ENCODE measurements at regions not wholly inside any gene's neighbourhood (a gene's known extent, or its start where the extent isn't known, plus 50 kb on each side); places are given as distances from the start of the nearest gene placed in this dataset.
A peak's percentile ranks its signal among the peaks of the same experiment; 100 is the strongest.

DNA sequence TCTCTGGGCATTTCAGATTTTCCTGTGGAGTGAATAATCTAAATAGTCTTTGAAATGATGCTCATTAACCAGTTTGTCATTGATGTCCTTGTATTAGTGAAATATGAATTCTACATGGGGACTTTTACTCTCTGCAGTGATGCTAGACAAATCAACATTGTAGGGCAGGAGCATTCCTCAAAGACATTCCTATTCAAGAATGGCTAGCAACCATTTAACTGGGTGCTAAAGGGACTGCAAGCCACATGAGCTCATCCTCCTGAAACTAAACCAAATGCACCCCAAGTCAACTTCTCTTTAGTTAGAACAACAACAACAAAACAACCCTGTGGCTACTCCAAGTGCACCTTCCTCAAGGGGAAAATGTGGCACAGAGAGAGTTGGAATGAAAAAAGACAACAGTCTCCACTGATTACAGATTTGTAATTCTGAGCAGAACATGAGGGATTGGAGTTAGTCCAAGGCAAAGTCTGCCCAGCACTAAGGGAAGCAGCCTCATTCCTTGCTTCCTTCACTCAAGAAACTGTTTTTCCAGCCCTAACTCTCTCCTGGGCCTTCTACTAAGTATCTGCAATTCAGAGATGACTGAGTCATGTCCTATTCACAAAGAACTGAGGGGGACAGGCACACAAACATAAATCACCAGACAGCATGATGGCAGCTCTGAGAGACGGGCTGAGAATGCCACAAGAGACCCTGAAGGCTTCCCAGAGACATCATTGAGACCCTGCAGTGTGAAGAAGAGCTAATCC is 82.0 kb upstream of the WWC1 start:
- Histone ChIP-seq H3K27me3 (ENCODE audit: control insufficient read depth, insufficient read depth, low read length) (no peaks in the 10 kb centered on the region), H3K4me3 (ENCODE audit: insufficient read depth, low read depth, low read length) (no peak overlapping the region), H3K36me3 (replicated peaks; ENCODE audit: control insufficient read depth, insufficient read depth, low read length) (no peaks in the 10 kb centered on the region)
- no peak for DNase-seq

DNA sequence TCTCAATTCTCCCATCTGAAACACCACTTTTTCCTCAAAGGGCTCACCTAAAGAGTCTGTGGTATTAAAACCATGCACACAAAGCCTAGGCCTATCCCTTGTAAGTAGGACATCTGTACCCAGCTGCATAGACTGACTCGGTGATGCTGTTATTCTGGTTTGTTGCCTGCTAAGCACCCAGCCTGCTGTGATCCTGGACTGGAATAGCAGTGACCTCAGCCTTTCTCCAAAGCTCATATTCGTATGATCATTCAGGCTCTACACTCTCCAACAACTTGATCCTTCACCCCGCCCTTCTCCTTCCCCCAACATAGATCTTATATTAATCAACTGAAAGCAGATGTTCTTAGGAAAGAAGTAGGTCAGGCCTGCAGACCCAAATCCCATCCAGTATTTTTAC is 81.4 kb upstream of the WWC1 start:
- Histone ChIP-seq H3K36me3 (replicated peaks; ENCODE audit: control insufficient read depth, insufficient read depth, low read length) (no peaks in the 10 kb centered on the region), H3K4me3 (ENCODE audit: insufficient read depth, low read depth, low read length) (no peak overlapping the region), H3K27me3 (ENCODE audit: control insufficient read depth, insufficient read depth, low read length) (no peaks in the 10 kb centered on the region)
- DNase-seq = no peak

DNA sequence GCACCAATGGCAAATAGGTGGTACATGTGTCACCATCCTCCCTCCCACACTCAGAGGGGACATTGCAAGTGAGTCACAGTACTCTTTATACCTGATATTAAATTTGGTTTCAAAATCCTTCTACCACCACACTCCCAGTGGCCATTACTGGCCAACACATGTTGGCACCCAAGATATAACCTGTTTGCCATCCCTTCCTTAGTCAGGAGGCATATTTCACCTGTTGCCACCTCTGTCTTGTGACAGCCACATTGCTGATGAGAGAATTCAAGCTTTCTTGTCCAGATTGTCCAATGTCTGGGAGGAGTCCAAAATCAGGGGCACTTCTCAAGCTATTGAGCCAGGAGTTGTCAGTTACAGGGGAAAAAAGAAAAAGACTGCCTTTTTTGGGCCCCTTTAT is 80.2 kb upstream of the WWC1 start:
- H3K36me3 ChIP-seq (replicated peaks; ENCODE audit: control insufficient read depth, insufficient read depth, low read length) = no peaks in the 10 kb centered on the region
- no peak for DNase-seq

DNA sequence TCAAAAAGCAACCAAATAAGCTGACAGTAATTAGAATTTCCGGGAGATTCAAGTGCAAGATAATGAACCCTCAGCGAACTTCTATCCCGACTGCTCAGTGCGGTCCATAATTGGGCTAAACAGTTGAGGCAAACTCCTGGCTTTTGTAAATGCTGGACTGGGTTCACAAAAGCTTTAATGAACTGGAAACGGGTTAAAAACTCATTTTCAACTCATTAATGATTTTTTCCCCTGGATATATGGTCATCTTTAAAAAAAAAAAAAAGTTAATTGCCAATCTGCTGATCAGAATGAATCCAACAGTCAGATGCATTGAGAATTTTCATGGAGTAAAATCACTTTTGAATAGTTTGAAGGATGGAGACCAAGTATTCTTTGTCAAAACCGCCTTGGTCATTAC is 79.5 kb upstream of the WWC1 start:
- H3K36me3 ChIP-seq (replicated peaks; ENCODE audit: control insufficient read depth, insufficient read depth, low read length) = no peaks in the 10 kb centered on the region
- no peaks in the 10 kb centered on the region for H3K27me3 ChIP-seq (ENCODE audit: control insufficient read depth, insufficient read depth, low read length)
- H3K4me3 ChIP-seq (ENCODE audit: insufficient read depth, low read depth, low read length) = no peak overlapping the region
- DNase-seq = no peak

More for the DNA sequence above, 80.2 kb upstream of the WWC1 start:
- Histone ChIP-seq H3K4me3 (ENCODE audit: insufficient read depth, low read depth, low read length) (no peak overlapping the region), H3K27me3 (ENCODE audit: control insufficient read depth, insufficient read depth, low read length) (no peaks in the 10 kb centered on the region)

DNA sequence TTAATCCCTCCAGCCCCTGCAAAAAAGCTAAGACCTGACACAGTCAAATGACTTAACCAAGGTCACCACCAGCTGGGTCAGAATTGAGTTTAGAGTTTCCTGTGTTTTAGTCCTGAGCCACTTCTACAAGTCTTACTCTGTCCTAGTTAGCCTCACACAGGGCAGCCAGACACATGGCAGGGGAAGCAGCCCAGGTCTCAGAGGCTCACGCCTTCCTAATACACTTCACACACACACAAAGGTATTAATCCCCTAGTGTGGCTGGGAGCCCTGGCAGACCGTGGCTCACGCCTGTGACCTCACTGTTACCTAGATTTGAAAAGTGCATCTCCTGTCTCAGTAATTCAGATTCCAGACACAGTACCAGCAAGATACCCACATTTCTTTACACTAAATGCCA is 77.4 kb upstream of the WWC1 start:
- H3K4me3 ChIP-seq (ENCODE audit: insufficient read depth, low read depth, low read length) = no peak overlapping the region
- no peak for DNase-seq
- H3K36me3 ChIP-seq (replicated peaks; ENCODE audit: control insufficient read depth, insufficient read depth, low read length) = no peaks in the 10 kb centered on the region
- no peaks in the 10 kb centered on the region for H3K27me3 ChIP-seq (ENCODE audit: control insufficient read depth, insufficient read depth, low read length)

DNA sequence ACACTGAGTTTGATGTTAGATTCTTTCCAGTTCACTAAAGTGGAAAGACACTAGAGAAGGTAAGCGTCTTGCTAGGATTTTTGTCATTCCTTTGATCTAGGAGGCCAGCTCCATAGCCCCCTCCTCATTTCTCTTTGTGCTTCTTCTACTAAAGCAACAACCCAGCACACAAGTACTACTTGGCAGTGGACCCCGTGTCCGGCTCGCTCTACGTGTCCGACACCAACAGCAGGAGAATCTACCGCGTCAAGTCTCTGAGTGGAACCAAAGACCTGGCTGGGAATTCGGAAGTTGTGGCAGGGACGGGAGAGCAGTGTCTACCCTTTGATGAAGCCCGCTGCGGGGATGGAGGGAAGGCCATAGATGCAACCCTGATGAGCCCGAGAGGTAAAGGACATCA is 76.6 kb upstream of the WWC1 start:
- no peaks in the 10 kb centered on the region for H3K36me3 ChIP-seq (replicated peaks; ENCODE audit: control insufficient read depth, insufficient read depth, low read length)
- no peak for DNase-seq
- H3K27me3 ChIP-seq (ENCODE audit: control insufficient read depth, insufficient read depth, low read length) = no peaks in the 10 kb centered on the region
- H3K4me3 ChIP-seq (ENCODE audit: insufficient read depth, low read depth, low read length) = no peak overlapping the region

DNA sequence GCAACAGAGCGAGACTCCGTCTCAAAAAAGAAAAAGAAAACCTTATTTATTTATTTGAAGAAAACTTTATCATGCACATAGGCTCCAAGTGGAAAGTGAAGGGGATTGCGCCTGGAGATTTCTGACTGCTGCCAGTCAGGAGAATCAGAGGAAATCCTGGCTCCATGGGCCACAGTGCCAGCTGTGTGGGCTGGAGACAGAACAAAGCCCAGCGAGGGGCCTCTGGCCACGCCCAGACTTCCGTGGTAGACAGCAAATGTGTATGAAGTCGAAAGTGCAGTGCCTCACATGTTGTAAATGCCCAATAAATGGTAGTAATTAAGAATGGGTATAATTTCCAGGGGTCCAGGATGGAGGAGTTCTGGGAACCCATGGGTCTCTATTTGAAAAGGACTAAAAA is 75.8 kb upstream of the WWC1 start:
- H3K36me3 ChIP-seq (replicated peaks; ENCODE audit: control insufficient read depth, insufficient read depth, low read length) = no peaks in the 10 kb centered on the region
- peak; percentile 41 for DNase-seq
- H3K27me3 ChIP-seq (ENCODE audit: control insufficient read depth, insufficient read depth, low read length) = no peaks in the 10 kb centered on the region

DNA sequence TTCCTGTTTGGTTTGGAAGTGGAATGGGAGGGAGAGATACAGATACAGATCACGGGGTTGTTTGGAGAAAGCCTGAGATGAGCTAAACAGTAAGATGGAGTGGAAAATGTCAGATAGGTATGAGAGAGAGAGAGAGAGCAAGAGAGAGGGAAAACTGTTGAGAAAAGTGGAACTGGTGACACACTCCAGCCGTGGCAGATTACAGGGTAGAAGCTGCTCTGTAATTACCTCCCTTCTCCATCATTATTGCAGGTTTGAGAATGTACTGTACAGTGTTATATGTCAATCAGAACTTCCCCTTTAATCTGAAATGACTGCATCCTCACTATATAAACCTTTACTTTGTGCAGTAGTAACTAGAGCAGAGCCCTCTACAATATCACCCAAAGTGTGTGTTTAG is 74.5 kb upstream of the WWC1 start:
- Histone ChIP-seq H3K27me3 (ENCODE audit: control insufficient read depth, insufficient read depth, low read length) (no peaks in the 10 kb centered on the region), H3K36me3 (replicated peaks; ENCODE audit: control insufficient read depth, insufficient read depth, low read length) (no peaks in the 10 kb centered on the region), H3K4me3 (ENCODE audit: insufficient read depth, low read depth, low read length) (no peak overlapping the region)
- no peak for DNase-seq

More for the DNA sequence above, 75.8 kb upstream of the WWC1 start:
- no peak overlapping the region for H3K4me3 ChIP-seq (ENCODE audit: insufficient read depth, low read depth, low read length)

DNA sequence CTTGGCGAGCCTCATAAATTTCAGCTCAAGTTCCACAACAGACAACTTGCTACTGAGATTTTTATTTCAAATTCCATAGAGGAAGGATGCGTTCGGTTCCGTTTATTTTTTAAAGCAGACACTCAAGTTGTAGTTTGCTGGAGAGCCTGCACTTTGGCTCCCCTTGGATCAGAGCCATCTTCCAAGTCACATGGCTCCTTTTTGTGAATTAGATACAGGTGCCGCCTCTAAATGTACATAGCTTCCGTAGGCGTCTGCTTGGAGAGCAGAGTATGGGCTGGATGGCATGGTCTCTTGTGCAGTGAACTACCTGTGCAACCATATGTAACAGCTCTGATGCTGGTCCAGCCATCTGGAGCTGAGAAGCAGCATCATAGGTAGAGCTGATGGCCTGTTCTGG is 73.9 kb upstream of the WWC1 start:
- H3K36me3 ChIP-seq (replicated peaks; ENCODE audit: control insufficient read depth, insufficient read depth, low read length) = no peaks in the 10 kb centered on the region
- H3K27me3 ChIP-seq (ENCODE audit: control insufficient read depth, insufficient read depth, low read length) = no peaks in the 10 kb centered on the region
- no peak for DNase-seq
- no peak overlapping the region for H3K4me3 ChIP-seq (ENCODE audit: insufficient read depth, low read depth, low read length)

DNA sequence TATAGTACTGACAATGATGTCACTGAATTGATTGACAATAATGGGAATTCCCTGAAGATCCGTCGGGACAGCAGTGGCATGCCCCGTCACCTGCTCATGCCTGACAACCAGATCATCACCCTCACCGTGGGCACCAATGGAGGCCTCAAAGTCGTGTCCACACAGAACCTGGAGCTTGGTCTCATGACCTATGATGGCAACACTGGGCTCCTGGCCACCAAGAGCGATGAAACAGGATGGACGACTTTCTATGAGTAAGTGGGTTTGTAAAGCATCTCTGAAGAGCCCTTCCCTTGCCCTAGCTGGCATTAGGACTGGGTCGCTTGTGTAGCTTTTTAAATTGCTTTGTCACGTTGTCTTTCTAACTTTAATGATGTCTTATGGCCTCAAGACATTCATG is 72.7 kb upstream of the WWC1 start:
- Histone ChIP-seq H3K4me3 (ENCODE audit: insufficient read depth, low read depth, low read length) (no peak overlapping the region), H3K27me3 (ENCODE audit: control insufficient read depth, insufficient read depth, low read length) (no peaks in the 10 kb centered on the region), H3K36me3 (replicated peaks; ENCODE audit: control insufficient read depth, insufficient read depth, low read length) (no peaks in the 10 kb centered on the region)
- no peak for DNase-seq

DNA sequence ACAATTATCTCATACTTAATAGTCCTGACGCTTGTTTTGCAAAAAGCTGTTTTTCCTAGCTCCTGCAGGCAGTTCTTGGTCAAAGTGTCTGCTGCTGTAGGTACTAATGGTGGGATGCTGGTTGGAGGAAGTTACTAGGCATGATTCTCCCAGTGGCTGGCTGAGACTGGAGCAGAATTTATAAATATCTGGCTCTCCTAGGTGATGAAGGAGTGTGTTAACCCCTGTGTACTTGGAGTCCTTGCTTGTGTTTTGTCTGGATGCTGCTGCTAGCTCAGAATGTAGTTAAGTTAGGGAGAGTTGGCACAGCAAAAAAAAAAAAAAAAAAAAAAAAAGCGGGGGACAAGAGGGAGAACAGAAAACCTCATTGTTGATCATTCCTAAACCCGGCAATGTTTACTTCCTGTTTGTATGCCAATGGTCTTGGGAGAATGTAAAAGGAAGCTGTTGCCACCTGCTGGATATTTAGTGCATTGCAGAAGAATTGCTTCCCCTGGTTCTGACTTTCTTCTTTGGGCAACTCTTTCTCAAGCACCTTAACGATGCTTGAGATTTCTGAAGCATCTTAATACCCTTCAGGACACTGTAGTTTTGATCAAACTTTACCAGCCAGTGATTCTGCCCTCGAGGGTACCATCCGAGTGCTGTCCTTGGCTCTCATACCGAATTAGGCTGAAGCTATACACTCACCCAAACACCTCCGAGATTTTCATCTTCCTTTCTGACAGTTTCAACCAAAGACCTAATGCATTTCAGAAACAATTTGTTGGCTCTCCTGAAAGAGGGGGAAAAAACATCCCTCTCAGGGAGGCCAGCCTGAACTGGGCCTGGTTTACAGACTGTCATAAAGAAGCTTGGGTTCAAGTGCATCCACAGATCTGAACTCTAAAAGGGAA is 71.7 kb upstream of the WWC1 start:
- peak; percentile 68 for DNase-seq
- H3K4me3 ChIP-seq (ENCODE audit: insufficient read depth, low read depth, low read length) = no peak overlapping the region
- H3K36me3 ChIP-seq (replicated peaks; ENCODE audit: control insufficient read depth, insufficient read depth, low read length) = no peaks in the 10 kb centered on the region
- H3K27me3 ChIP-seq (ENCODE audit: control insufficient read depth, insufficient read depth, low read length) = no peaks in the 10 kb centered on the region

DNA sequence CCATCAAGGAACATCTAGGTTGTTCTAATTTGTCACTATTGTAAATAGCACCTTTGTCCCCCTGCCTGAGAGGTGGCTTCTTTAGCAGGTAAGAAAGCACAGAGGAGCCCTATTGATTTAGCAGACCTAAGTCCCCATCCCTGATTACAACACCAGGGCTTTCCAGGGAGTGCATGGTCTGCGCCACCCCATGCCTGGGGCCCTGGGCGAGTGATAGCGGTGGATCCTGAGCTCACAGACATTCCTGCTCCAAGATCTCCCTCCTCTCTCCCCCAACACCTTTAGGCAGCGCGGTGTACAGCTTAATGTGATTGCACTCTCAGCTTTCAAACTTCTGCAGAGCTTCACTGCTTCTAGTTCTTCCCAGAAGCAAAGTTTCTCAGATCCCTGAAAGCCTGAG is 67.4 kb upstream of the WWC1 start:
- DNase-seq = no peak
- no peak overlapping the region for H3K4me3 ChIP-seq (ENCODE audit: insufficient read depth, low read depth, low read length)
- H3K27me3 ChIP-seq (ENCODE audit: control insufficient read depth, insufficient read depth, low read length) = no peaks in the 10 kb centered on the region
- H3K36me3 ChIP-seq (replicated peaks; ENCODE audit: control insufficient read depth, insufficient read depth, low read length) = no peaks in the 10 kb centered on the region

DNA sequence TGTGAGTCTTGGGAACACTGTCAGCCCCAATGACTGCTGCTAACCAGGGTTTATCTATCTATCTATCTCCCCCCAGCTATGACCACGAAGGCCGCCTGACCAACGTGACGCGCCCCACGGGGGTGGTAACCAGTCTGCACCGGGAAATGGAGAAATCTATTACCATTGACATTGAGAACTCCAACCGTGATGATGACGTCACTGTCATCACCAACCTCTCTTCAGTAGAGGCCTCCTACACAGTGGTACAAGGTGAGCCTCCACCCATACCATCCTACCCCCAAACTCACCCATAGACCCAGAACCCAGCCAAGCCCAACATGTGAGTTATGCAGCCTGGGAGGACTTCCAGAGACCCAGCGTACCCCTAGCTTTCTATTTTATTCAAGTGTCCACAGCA is 65.4 kb upstream of the WWC1 start:
- DNase-seq = no peak
- Histone ChIP-seq H3K27me3 (ENCODE audit: control insufficient read depth, insufficient read depth, low read length) (no peaks in the 10 kb centered on the region), H3K4me3 (ENCODE audit: insufficient read depth, low read depth, low read length) (no peak overlapping the region), H3K36me3 (replicated peaks; ENCODE audit: control insufficient read depth, insufficient read depth, low read length) (no peaks in the 10 kb centered on the region)

DNA sequence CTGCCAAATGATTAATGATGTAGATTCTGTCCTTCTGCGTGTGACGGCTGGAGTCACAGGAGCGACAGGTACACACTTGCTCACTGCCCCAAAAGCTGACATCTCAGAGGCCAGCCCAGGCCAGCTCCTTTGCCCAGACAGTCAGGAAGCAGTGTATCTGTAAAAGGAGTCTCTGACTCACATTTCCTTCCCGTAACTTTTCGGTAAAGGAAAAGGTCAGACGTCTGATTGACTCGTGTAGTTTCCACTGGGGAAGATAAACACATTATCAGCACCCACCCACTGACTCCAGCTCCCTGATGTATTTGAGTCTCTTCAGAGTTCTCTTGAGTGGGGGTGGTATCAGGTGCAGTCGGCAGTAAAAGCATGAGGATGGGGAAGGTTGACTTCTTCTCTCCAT is 64.4 kb upstream of the WWC1 start:
- Histone ChIP-seq H3K4me3 (ENCODE audit: insufficient read depth, low read depth, low read length) (no peak overlapping the region), H3K36me3 (replicated peaks; ENCODE audit: control insufficient read depth, insufficient read depth, low read length) (no peaks in the 10 kb centered on the region), H3K27me3 (ENCODE audit: control insufficient read depth, insufficient read depth, low read length) (no peaks in the 10 kb centered on the region)
- no peak for DNase-seq

DNA sequence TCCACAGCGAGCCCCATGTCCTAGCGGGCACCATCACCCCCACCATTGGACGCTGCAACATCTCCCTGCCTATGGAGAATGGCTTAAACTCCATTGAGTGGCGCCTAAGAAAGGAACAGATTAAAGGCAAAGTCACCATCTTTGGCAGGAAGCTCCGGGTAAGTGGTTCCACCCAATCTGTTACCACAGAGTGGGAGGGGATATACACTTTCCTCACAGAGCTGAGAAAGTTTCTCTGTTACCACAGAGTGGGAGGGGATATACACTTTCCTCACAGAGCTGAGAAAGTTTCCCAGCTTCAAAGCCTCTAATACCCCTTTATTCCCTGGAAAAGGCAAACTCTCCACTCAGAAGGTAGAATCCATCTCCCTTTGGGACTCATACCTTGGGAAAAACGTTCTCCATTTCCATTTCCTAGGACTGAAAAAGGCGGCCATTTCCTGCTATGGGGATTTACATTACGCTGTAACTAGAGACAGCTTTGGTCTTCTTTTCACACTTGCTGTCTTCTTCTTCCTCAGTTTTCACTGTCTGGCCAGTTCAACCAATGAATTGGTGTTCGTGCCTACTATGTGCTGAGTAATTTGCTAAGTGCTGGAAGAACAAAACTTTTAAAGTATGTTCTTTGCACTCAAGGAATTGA is 63.4 kb upstream of the WWC1 start:
- Histone ChIP-seq H3K27me3 (ENCODE audit: control insufficient read depth, insufficient read depth, low read length) (no peaks in the 10 kb centered on the region), H3K4me3 (ENCODE audit: insufficient read depth, low read depth, low read length) (no peak overlapping the region), H3K36me3 (replicated peaks; ENCODE audit: control insufficient read depth, insufficient read depth, low read length) (no peaks in the 10 kb centered on the region)
- no peak for DNase-seq
